Loucy (cell line): ENCODE measurements at regions not wholly inside any gene's neighbourhood (a gene's known extent, or its start where the extent isn't known, plus 50 kb on each side); places are given as distances from the start of the nearest gene placed in this dataset.

ENCODE experiments used
- EZH2phosphoT487 ChIP-seq: fragments of 200-600 bp; IDR thresholded peaks from 2 replicates; pipeline ENCODE4 v1.6.1; 2018; ENCODE audit warnings: antibody characterized with exemption, mild to moderate bottlenecking, moderate library complexity, borderline replicate concordance
- TF ChIP-seq, protein P1 (sequence below): fragments of 200-600 bp; sonication (generic); conservative IDR thresholded peaks from 2 replicates; pipeline ENCODE4 v1.5.1; 2014; ENCODE audit warnings: mild to moderate bottlenecking, antibody characterized with exemption, low read length

GRCh38 chr13:75151081-75151643 is 330.8 kb downstream of the TBC1D4 start:
- TF ChIP-seq, protein P1, sequence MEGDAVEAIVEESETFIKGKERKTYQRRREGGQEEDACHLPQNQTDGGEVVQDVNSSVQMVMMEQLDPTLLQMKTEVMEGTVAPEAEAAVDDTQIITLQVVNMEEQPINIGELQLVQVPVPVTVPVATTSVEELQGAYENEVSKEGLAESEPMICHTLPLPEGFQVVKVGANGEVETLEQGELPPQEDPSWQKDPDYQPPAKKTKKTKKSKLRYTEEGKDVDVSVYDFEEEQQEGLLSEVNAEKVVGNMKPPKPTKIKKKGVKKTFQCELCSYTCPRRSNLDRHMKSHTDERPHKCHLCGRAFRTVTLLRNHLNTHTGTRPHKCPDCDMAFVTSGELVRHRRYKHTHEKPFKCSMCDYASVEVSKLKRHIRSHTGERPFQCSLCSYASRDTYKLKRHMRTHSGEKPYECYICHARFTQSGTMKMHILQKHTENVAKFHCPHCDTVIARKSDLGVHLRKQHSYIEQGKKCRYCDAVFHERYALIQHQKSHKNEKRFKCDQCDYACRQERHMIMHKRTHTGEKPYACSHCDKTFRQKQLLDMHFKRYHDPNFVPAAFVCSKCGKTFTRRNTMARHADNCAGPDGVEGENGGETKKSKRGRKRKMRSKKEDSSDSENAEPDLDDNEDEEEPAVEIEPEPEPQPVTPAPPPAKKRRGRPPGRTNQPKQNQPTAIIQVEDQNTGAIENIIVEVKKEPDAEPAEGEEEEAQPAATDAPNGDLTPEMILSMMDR = no peak
- TF ChIP-seq EZH2phosphoT487 = no peak
